Mesodermal cell (in vitro differentiated cells): ENCODE measurements at regions not wholly inside any gene's neighbourhood (a gene's known extent, or its start where the extent isn't known, plus 50 kb on each side); places are given as distances from the start of the nearest gene placed in this dataset.
"Not testable (repeated sequence)": the region's sequence is repeated elsewhere in the genome, so short reads cannot be mapped to it uniquely, and the experiment has no call there.

Source experiments
- H3K27ac ChIP-seq: 2 replicates; pipeline ENCODE4 v1.7.0; 2013; ENCODE audit warnings: mild to moderate bottlenecking, low read depth, low read length, moderate library complexity; ENCODE audit not compliant: severe bottlenecking
- H3K36me3 ChIP-seq: 2 replicates; pipeline ENCODE4 v1.7.1; 2013; ENCODE audit warnings: mild to moderate bottlenecking, low read length, moderate library complexity; ENCODE audit not compliant: control insufficient read depth, insufficient read depth
- H3K4me1 ChIP-seq: one replicate; pipeline ENCODE4 v1.7.1; 2013; ENCODE audit warnings: mild to moderate bottlenecking, low read length; ENCODE audit not compliant: insufficient read depth, control insufficient read depth, poor library complexity, severe bottlenecking
- H3K4me3 ChIP-seq: 2 replicates; pipeline ENCODE4 v1.7.0; 2013; ENCODE audit warnings: low read length, control low read depth, mild to moderate bottlenecking; ENCODE audit not compliant: insufficient read depth, poor library complexity, severe bottlenecking; ENCODE audit errors: extremely low read depth
- H3K9me3 ChIP-seq: 2 replicates; pipeline ENCODE4 v1.7.1; 2013; ENCODE audit warnings: mild to moderate bottlenecking, low read length, moderate library complexity; ENCODE audit not compliant: control insufficient read depth
- WGBS, 2 experiments: methylation state at CpG; one replicate each; pipeline ENCODE4 v1.1.5; 2013; ENCODE audit warnings: missing lambda C conversion rate in 2 of 2; ENCODE audit not compliant: insufficient coverage in 2 of 2; 5-methylcytosine and 5-hydroxymethylcytosine counted together

- Histone ChIP-seq H3K4me1 (no peaks in the 10 kb centered on the region), H3K36me3 (no peaks in the 10 kb centered on the region), H3K4me3 (no peak overlapping the region), H3K9me3 (no peaks in the 10 kb centered on the region), H3K27ac (no peak overlapping the region)
- WGBS, 2 experiments = no CpG with 5 or more reads among the region's 2 CpGs
Measured at GRCh38 chr3:177783338-177783737, 586.1 kb upstream of the TBL1XR1 start.

GRCh38 chr3:177783767-177784166, 586.5 kb upstream of the TBL1XR1 start:
- H3K36me3 ChIP-seq = no peaks in the 10 kb centered on the region
- H3K9me3 ChIP-seq = no peaks in the 10 kb centered on the region
- no peak overlapping the region for H3K4me3 ChIP-seq
- H3K4me1 ChIP-seq = no peaks in the 10 kb centered on the region
- WGBS, 2 experiments = no CpG with 5 or more reads among the region's 5 CpGs
- no peak overlapping the region for H3K27ac ChIP-seq

DNA sequence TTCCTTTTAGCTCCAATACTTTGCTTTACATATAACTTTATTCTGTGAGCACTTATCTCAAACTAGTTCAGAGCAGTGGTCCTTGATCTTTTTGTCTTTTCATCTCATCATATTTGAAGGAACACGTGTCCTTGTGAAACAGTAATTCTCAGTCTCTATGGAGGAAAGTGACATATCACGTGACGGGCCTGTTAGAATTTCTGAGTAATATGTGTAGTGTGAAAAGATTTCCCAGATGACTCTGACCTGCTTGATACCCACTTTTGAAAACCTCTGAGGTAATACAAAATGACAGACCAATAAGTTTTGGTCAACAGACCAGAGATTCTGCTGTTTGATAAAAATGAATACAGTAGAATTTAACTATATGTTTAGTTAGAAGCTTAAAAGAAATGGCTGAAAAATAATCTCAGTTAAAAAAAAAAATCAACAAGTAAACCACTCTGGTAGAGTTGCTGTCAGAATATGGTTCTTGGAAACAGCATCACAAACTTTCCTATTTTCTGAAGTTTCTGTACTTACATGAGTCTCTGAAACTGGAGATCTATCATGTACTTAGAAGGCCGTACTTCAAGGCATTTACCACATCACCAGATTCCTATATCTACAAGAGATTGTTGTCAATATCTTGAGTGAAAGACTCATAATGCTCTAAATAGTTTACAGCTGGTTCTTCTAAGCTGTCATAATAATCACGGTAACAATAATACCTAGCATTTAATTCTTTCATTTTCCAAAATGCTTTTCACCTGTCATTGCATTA, 590.2 kb upstream of the TBL1XR1 start:
- Histone ChIP-seq H3K27ac (no peak overlapping the region), H3K9me3 (no peaks in the 10 kb centered on the region)
- 83 to 100% methylated on average over 1 to 4 of the region's 5 CpGs for WGBS, 2 experiments

GRCh38 chr3:177789500-177789899, 592.2 kb upstream of the TBL1XR1 start:
- 83% methylated on average over 1 of the region's 2 CpGs; no CpG with 5 or more reads in 1 of the 2 experiments for WGBS, 2 experiments
- Histone ChIP-seq H3K36me3 (no peaks in the 10 kb centered on the region), H3K27ac (peak overlapping the region; percentile 63), H3K4me3 (no peak overlapping the region), H3K4me1 (no peaks in the 10 kb centered on the region), H3K9me3 (no peaks in the 10 kb centered on the region)

More for the DNA sequence above, 590.2 kb upstream of the TBL1XR1 start:
- H3K4me1 ChIP-seq = no peaks in the 10 kb centered on the region
- no peaks in the 10 kb centered on the region for H3K36me3 ChIP-seq
- no peak overlapping the region for H3K4me3 ChIP-seq

GRCh38 chr3:177792311-177793030, 595.2 kb upstream of the TBL1XR1 start:
- H3K9me3 ChIP-seq = no peaks in the 10 kb centered on the region
- WGBS, 2 experiments = 93 to 100% methylated on average over 2 of the region's 6 CpGs
- no peaks in the 10 kb centered on the region for H3K36me3 ChIP-seq
- H3K27ac ChIP-seq = no peak overlapping the region
- H3K4me1 ChIP-seq = no peaks in the 10 kb centered on the region
- no peak overlapping the region for H3K4me3 ChIP-seq

GRCh38 chr3:177793451-177793850, 596.2 kb upstream of the TBL1XR1 start:
- Histone ChIP-seq H3K9me3 (no peaks in the 10 kb centered on the region), H3K4me3 (no peak overlapping the region), H3K27ac (no peak overlapping the region), H3K4me1 (no peaks in the 10 kb centered on the region), H3K36me3 (no peaks in the 10 kb centered on the region)
- 72 to 100% methylated on average over 1 to 2 of the region's 3 CpGs for WGBS, 2 experiments

- no peaks in the 10 kb centered on the region for H3K4me1 ChIP-seq
- H3K4me3 ChIP-seq = no peak overlapping the region
- no peaks in the 10 kb centered on the region for H3K9me3 ChIP-seq
- H3K36me3 ChIP-seq = no peaks in the 10 kb centered on the region
- WGBS, 2 experiments = no CpG with 5 or more reads among the region's 1 CpG
- H3K27ac ChIP-seq = no peak overlapping the region
Measured at GRCh38 chr3:177795216-177795615, 597.9 kb upstream of the TBL1XR1 start.

- no peaks in the 10 kb centered on the region for H3K9me3 ChIP-seq
- H3K4me1 ChIP-seq = no peaks in the 10 kb centered on the region
- H3K4me3 ChIP-seq = no peak overlapping the region
- no peaks in the 10 kb centered on the region for H3K36me3 ChIP-seq
- H3K27ac ChIP-seq = no peak overlapping the region
Measured at GRCh38 chr3:177795859-177796258, 598.6 kb upstream of the TBL1XR1 start.

- 83 to 100% methylated on average over 2 of the region's 3 CpGs for WGBS, 2 experiments
- H3K9me3 ChIP-seq, H3K4me3 ChIP-seq, H3K4me1 ChIP-seq, H3K36me3 ChIP-seq, H3K27ac ChIP-seq: not testable (repeated sequence)
Measured at GRCh38 chr3:177800147-177800546, 602.9 kb upstream of the TBL1XR1 start.

GRCh38 chr3:177800561-177800960, 603.3 kb upstream of the TBL1XR1 start:
- H3K27ac ChIP-seq = no peak overlapping the region
- H3K4me3 ChIP-seq = no peak overlapping the region
- H3K36me3 ChIP-seq = no peaks in the 10 kb centered on the region
- WGBS, 2 experiments = 86% methylated on average over 2 of the region's 3 CpGs; no CpG with 5 or more reads in 1 of the 2 experiments
- H3K4me1 ChIP-seq = peaks cover 4% of the 10 kb centered on the region
- H3K9me3 ChIP-seq = no peaks in the 10 kb centered on the region
